HG03159 (cell line): ENCODE measurements at regions not wholly inside any gene's neighbourhood (a gene's known extent, or its start where the extent isn't known, plus 50 kb on each side); places are given as distances from the start of the nearest gene placed in this dataset.
A peak's percentile ranks its signal among the peaks of the same experiment; 100 is the strongest.
"Not testable (repeated sequence)": the region's sequence is repeated elsewhere in the genome, so short reads cannot be mapped to it uniquely, and the experiment has no call there.

Source experiments
- ATAC-seq: cut with Tn5 transposase; IDR thresholded peaks from one replicate; pipeline ENCODE4 v1.9.1; 2021; ENCODE audit warnings: mild to moderate bottlenecking, moderate library complexity; ENCODE audit not compliant: unreplicated experiment

- ATAC-seq = not testable (repeated sequence)
Measured at GRCh38 chr2:88988617-88989016, 297.1 kb downstream of the RPIA start.

GRCh38 chr2:88992819-88993218 is 301.3 kb downstream of the RPIA start:
- not testable (repeated sequence) for ATAC-seq

- not testable (repeated sequence) for ATAC-seq
Measured at GRCh38 chr2:88994856-88995255, 303.4 kb downstream of the RPIA start.

DNA sequence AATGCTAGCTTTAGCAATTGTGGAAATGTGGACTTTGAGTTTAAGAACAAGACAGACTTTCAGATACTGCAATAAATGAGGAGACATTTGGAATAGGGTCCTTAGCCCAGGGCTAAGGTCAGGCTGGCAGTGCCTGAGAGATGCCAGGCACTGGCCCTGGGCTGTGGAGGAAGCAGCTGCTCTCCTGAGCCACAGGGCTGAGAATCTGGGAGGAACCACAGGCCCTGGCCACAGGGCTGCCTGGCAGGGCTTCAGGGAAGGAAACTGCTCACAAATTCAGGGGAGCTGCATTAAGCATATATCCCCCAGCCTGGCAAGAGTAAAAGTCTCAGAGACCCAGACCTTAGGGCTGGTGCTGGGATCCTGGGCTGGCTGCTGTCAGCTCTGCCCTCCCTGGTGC is 305.1 kb downstream of the RPIA start:
- not testable (repeated sequence) for ATAC-seq

GRCh38 chr2:88999365-88999764 is 307.9 kb downstream of the RPIA start:
- no peak for ATAC-seq

GRCh38 chr2:89000235-89000634 is 308.8 kb downstream of the RPIA start:
- no peak for ATAC-seq

DNA sequence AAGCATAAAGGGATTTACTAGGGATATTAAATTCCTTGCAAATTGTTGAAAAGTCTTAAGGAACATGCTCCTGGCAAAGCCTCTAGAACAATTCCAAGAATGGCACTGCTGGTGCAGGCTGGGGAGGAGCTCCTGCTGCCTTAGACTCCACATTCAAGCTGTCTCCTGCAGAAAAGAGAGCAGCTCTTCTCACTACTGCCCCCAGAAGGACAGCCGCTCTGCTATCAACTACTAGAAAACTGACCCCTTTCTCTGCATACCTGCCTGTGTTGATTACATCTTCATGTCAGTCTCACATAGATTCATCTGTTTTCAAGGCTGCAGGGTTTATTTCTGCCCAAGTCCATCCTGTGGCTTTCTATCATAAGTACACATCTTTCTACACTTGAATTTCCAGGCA is 312.8 kb downstream of the RPIA start:
- not testable (repeated sequence) for ATAC-seq

DNA sequence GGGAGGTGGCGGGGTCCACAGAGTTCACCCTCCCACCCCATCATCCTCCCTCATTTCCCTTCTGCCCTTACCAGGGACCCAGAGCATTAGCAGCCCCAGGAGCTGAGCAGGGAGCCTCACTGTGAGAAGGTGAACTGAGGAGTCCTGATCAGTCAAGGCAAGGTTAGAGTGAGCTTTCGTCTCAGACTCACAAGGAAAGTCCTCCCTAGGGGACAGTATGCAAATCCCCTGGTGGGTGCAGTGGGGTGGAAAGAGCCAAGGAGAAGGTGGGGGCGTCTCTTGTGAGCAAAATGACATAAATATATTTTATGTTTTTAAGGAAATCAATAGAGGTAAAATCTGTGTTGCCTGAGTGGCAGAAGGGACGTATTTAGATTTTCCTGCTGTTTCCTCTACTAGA is 329.1 kb downstream of the RPIA start:
- ATAC-seq = not testable (repeated sequence)

DNA sequence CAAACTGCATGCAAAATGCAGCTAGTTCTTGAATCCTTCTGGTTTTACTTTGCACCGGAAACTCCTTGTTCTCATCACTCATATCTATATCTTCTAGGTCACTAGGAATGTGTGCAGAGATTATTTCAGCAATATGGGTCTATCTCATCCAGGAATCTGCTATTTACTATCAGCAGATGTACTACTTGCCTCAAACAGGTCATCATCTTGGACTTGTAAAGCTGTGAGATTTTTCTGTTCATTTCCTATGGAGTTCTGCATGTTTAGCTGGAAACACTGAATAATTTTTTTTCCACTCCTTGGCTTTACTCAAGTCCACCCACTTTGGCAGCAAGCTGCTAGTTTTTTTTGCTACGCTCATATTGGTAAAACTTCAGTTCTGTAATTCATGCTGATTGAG is 334.8 kb downstream of the RPIA start:
- not testable (repeated sequence) for ATAC-seq

GRCh38 chr2:89027115-89027514 is 335.6 kb downstream of the RPIA start:
- not testable (repeated sequence) for ATAC-seq

- not testable (repeated sequence) for ATAC-seq
Measured at GRCh38 chr2:89027536-89027935, 336.1 kb downstream of the RPIA start.

GRCh38 chr2:89029257-89029656 is 337.8 kb downstream of the RPIA start:
- ATAC-seq = not testable (repeated sequence)

- not testable (repeated sequence) for ATAC-seq
Measured at GRCh38 chr2:89048138-89049066, 356.9 kb downstream of the RPIA start.

DNA sequence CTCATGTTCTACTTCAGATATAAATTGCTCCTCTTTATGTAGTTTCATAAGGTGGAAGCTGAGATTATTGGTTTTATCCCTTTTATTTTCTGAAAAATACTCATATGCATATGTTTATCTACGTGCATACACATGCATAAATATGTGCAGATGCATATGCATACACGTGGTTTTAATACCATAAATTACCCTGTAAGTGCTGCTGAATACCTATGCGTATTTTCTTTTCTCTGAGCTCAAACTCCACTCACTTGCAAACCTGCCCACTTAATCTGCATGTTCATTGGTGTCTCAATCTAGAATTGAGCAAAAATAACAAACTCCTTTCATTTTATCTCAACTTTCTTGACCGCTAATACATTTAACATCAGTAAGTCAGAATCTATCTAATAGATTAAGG is 367.1 kb downstream of the RPIA start:
- ATAC-seq = not testable (repeated sequence)

DNA sequence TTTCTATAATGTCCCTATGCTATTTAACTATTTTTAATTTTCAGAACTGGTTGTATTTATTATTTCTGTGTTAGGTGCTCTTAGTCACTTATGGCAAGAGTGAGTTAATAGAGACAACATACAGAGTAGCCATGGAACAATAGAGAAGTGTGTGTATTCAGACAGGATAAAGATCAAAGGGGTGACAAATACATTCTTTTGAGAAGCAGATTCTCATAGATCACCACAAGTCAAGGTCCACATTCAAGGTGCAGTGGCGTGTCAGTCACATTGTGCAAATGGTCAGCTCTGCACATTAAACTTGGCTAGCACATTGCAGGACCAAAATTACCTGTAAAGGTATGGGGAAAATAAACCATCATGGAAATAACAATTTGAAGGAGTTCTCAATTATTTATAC is 369.7 kb downstream of the RPIA start:
- not testable (repeated sequence) for ATAC-seq

- not testable (repeated sequence) for ATAC-seq
Measured at GRCh38 chr2:89076771-89077170, 385.3 kb downstream of the RPIA start.

DNA sequence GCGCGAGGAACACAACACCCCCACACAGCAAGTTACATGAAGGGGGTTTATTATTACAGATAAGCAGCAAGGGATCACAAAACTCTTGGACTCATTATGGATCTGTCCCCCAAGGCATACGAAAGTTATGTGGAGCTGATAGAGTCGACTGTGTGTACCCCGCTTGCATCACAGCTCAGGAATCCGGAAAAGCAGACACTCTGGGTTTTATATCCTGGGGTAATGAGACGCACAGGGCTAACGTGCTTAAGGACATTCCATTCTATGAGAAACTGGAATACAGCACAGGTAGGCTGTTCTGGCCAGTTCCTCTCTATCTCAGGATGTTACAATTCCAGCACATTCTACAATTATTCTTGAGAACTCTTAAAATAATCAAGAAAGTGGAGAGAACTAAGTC is 401.4 kb downstream of the RPIA start:
- ATAC-seq = not testable (repeated sequence)

DNA sequence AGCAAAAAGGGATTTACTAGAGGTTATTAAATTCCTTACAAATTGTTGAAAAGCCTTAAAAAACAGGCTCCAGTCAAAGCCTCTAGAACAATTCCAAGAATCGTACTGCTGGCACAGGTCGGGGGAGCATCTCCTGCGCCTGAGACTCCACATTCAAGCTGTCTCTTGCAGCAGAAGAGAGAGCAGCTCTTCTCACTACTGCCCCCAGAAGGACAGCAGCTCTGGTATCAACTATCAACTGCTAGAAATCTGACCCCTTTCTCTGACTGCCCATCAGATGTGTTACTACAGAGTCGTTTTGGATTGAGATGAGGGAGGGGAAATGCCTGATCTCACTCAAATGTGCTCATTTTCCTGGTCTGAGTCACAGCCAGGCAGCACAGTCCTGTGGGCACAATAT is 403.6 kb downstream of the RPIA start:
- ATAC-seq = not testable (repeated sequence)

DNA sequence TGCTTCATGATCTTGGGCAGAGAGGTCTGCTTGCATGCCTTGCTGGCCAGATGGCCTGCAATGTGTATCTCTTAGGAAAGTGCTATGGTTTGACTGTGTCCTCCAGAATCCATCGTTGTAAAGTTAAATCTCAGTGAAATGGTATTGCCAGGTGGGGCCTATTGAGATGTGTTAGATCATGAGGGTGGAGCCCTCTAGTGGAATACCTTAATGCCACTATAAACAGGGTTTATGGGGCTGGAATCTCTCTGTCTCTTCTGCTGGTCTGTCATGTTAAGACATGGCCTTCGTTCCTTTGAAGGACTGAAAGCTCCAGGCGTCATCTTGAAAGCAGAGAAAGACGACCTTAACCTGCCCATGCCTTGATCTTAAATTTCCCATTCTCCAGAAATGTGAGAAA is 411.1 kb downstream of the RPIA start:
- ATAC-seq = not testable (repeated sequence)

DNA sequence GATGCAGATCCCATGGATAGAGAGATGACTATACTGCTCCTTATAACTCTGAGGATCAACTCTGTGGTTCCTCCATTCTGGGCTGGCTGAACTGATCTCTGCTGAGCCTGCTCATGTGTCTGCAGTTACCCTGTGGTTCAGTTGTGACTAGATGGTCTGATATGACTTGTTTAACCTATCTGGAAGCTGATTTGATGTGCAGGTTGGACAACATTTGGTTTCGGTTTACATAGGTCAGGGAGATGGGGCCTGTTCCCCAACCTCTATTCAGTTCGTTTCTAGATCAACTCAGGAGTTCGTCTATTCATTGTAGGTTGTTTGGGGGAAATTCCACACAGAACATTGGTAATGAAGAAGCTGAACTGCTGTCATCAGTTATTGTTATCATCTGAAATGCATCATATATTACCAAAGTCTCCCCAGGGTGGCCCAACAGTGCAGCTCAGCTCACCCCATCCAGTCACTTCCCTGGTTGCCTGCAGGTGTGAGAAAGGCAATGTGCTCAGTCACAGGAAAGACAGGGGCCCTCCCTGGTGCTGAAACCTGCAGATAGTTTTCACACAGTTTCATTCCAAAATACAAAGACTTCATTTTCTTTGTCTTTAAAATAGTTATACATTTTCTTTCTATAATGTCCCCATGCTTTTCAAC is 415.0 kb downstream of the RPIA start:
- peak; percentile 69 for ATAC-seq

DNA sequence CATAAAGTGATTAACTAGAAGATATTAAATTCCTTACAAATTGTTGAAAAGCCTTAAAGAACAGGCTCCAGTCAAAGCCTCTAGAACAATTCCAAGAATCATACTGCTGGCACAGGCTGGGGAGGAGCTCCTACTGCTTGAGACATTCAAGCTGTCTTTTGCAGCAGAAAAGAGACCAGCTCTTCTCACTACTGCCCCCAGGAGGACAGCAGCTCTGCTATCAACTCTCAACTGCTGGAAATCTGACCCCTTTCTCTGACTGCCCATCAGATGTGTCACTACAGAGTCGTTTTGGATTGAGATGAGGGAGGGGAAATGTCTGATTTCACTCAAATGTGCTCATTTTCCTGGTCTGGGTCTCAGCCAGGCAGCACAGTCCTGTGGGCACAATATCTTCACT is 421.0 kb downstream of the RPIA start:
- ATAC-seq = not testable (repeated sequence)

GRCh38 chr2:89113286-89113685 is 421.8 kb downstream of the RPIA start:
- not testable (repeated sequence) for ATAC-seq
